ENCODE measurements at regions not wholly inside any gene's neighbourhood (a gene's known extent, or its start where the extent isn't known, plus 50 kb on each side); places are given as distances from the start of the nearest gene placed in this dataset.

DNA sequence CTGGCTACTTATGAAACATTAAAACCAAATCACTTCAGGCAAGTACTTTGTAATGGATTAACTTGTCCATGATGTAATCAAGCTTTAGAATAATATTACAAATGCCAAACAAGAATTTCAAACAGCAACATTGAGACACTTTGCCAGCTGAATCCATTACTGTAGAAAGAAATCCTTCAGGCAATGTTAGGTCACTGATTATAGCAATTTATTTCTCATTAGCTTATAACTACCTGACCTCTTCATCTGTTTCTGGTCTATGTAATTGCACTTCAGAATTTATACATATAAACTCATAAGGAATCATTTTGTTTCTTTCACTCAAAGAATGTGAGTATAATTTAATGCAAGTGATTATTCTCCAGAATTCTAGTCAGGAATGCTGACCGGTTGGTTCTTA lies 692.6 kb upstream of the TMEFF2 start:
- in situ Hi-C loops (cut with MboI) = no loop called here

DNA sequence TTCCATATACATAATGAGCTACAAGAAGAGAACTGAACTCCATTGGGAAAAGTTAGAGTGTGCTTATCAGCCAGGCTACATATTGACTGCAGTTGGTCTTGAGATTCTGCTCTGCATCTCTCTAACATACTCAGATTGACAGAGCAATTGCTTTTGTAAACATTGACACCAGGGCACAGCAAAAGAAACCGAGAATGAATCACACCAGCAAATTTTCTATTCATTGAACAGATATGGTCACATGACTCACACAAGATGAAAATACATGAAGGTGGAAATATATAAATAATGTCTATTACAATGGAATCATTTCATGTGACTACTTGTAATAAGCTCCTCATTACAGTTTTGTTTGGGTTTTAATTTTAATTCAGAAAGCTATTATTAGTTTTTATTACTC lies 691.9 kb upstream of the TMEFF2 start:
- ChIA-PET POLR2A (no interaction called here), CTCF (interaction anchor here (1.4 kb wide), 1 partner anchor 698 kb away, joined by 3 read pairs; no protein-coding TSS in a partner anchor), RAD21 (ENCODE audit: unreplicated experiment) (no interaction called here), SMC1A (ENCODE audit: uncharacterized antibody, unreplicated experiment) (interaction anchor here (1.0 to 1.2 kb wide), 2 partner anchors 11 to 17 kb away, joined by 3 to 4 read pairs; no protein-coding TSS in a partner anchor)
- 0% methylated on average over 1 of the region's 1 CpG for WGBS (ENCODE audit: insufficient coverage, insufficient replicate concordance, low lambda C conversion rate, missing lambda C conversion rate)
- Histone ChIP-seq H3K36me3 (ENCODE audit: control insufficient read depth in 2 of 2, insufficient read depth in 2 of 2, low read length in 1 of 2) (no peaks in the 10 kb centered on the region), H3K4me1 (ENCODE audit: control insufficient read depth, insufficient read depth, low read length) (no peaks in the 10 kb centered on the region), H3K9ac (ENCODE audit: control insufficient read depth, insufficient read depth, low read length) (no peak overlapping the region), H2AFZ (ENCODE audit: control insufficient read depth, low read depth, low read length) (no peak overlapping the region), H3K4me3 (no peak overlapping the region), H3K79me2 (ENCODE audit: control insufficient read depth, insufficient read depth, low read length) (no peaks in the 10 kb centered on the region), H3K27me3 (replicated peaks in 1 of 2; ENCODE audit: control insufficient read depth in 2 of 2, insufficient read depth in 2 of 2, low read length in 1 of 2) (no peaks in the 10 kb centered on the region), H3K9me3 (replicated peaks; ENCODE audit: control insufficient read depth, insufficient read depth, low read length) (no peaks in the 10 kb centered on the region), H3K27ac (ENCODE audit: control insufficient read depth, insufficient read depth) (no peak overlapping the region), H4K20me1 (ENCODE audit: control insufficient read depth, insufficient read depth) (no peaks in the 10 kb centered on the region), H3K4me2 (ENCODE audit: control insufficient read depth, insufficient read depth) (no peak overlapping the region)
- BruUV-seq (replicated peaks) = no TSS peak
- no peak for FAIRE-seq
- intact Hi-C loops (cut with micrococcal nuclease; ENCODE audit: unreplicated experiment) (no loop called here), in situ Hi-C loops (cut with MboI) (no loop called here)
- DNase-seq (ENCODE audit: low read depth, low spot score) = no peak
- TF ChIP-seq CEBPB (IDR thresholded peaks at IDR 0.05; ENCODE audit: borderline replicate concordance in 1 of 2, low read depth in 2 of 2, low read length in 2 of 2) (no peak), JUND (IDR thresholded peaks at IDR 0.05; ENCODE audit: low read depth, low read length) (no peak), NFYA (IDR thresholded peaks at IDR 0.05; ENCODE audit: borderline replicate concordance, low read depth, low read length) (no peak), ESRRA (IDR thresholded peaks at IDR 0.05; ENCODE audit: low read length) (no peak)
- TF ChIP-seq, protein P1, sequence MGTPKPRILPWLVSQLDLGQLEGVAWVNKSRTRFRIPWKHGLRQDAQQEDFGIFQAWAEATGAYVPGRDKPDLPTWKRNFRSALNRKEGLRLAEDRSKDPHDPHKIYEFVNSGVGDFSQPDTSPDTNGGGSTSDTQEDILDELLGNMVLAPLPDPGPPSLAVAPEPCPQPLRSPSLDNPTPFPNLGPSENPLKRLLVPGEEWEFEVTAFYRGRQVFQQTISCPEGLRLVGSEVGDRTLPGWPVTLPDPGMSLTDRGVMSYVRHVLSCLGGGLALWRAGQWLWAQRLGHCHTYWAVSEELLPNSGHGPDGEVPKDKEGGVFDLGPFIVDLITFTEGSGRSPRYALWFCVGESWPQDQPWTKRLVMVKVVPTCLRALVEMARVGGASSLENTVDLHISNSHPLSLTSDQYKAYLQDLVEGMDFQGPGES (IDR thresholded peaks at IDR 0.05) = no peak
- no peak for ATAC-seq

More for the DNA sequence above, 692.6 kb upstream of the TMEFF2 start:
- no peaks in the 10 kb centered on the region for H3K9me3 ChIP-seq (replicated peaks; ENCODE audit: control insufficient read depth, insufficient read depth, low read length)
- ChIA-PET POLR2A (no interaction called here), RAD21 (ENCODE audit: unreplicated experiment) (no interaction called here), SMC1A (ENCODE audit: uncharacterized antibody, unreplicated experiment) (interaction anchor here (1.0 kb wide), 1 partner anchor 16 kb away, joined by 3 read pairs; no protein-coding TSS in a partner anchor), CTCF (interaction anchor here (1.4 kb wide), 1 partner anchor 697 kb away, joined by 3 read pairs; no protein-coding TSS in a partner anchor)
- TF ChIP-seq ZNF384 (IDR thresholded peaks at IDR 0.05; ENCODE audit: borderline replicate concordance, low read depth, low read length) (no peak), SP1 (IDR thresholded peaks at IDR 0.05; ENCODE audit: low read depth, low read length) (no peak), POLR2A (IDR thresholded peaks at IDR 0.05; ENCODE audit: low read depth, low read length) (no peak), CBX5 (IDR thresholded peaks at IDR 0.05; ENCODE audit: low read depth) (no peak), TCF12 (IDR thresholded peaks at IDR 0.05; ENCODE audit: low read depth, low read length) (no peak), SRF (IDR thresholded peaks at IDR 0.05; ENCODE audit: low read depth in 2 of 2, low read length in 2 of 2) (no peak), MTA2 (IDR thresholded peaks at IDR 0.05; ENCODE audit: low read depth) (no peak), FOXM1 (IDR thresholded peaks at IDR 0.05; ENCODE audit: low read depth, low read length) (no peak), RCOR1 (conservative IDR thresholded peaks at IDR 0.05; ENCODE audit: low read depth, low read length) (no peak)
- no peak overlapping the region for H3K9ac ChIP-seq (ENCODE audit: control insufficient read depth, insufficient read depth, low read length)
- no peak overlapping the region for H2AFZ ChIP-seq (ENCODE audit: control insufficient read depth, low read depth, low read length)
- no peak for ATAC-seq
- no peaks in the 10 kb centered on the region for H3K79me2 ChIP-seq (ENCODE audit: control insufficient read depth, insufficient read depth, low read length)
- H3K4me2 ChIP-seq (ENCODE audit: control insufficient read depth, insufficient read depth) = no peak overlapping the region
- no peak overlapping the region for H3K27ac ChIP-seq (ENCODE audit: control insufficient read depth, insufficient read depth)
- 100% methylated on average over 1 of the region's 1 CpG for WGBS (ENCODE audit: insufficient coverage, insufficient replicate concordance, low lambda C conversion rate, missing lambda C conversion rate)
- H3K27me3 ChIP-seq (replicated peaks in 1 of 2; ENCODE audit: control insufficient read depth in 2 of 2, insufficient read depth in 2 of 2, low read length in 1 of 2) = no peaks in the 10 kb centered on the region
- no peak overlapping the region for H3K4me3 ChIP-seq
- no TSS peak for BruUV-seq (replicated peaks)
- H3K4me1 ChIP-seq (ENCODE audit: control insufficient read depth, insufficient read depth, low read length) = no peaks in the 10 kb centered on the region
- DNase-seq (ENCODE audit: low read depth, low spot score) = no peak
- intact Hi-C loops (cut with micrococcal nuclease; ENCODE audit: unreplicated experiment) = no loop called here
- no peaks in the 10 kb centered on the region for H3K36me3 ChIP-seq (ENCODE audit: control insufficient read depth in 2 of 2, insufficient read depth in 2 of 2, low read length in 1 of 2)
- no peaks in the 10 kb centered on the region for H4K20me1 ChIP-seq (ENCODE audit: control insufficient read depth, insufficient read depth)
- no peak for FAIRE-seq

Measured in GM12878 (cell line).